H1 (cell line): ENCODE measurements at regions not wholly inside any gene's neighbourhood (a gene's known extent, or its start where the extent isn't known, plus 50 kb on each side); places are given as distances from the start of the nearest gene placed in this dataset.

Source experiments
- POLR2AphosphoS5 ChIP-seq: IDR thresholded peaks from 2 replicates; pipeline ENCODE4 v1.6.1; 2011; ENCODE audit warnings: low read depth, low read length
- TF ChIP-seq, protein P1 (sequence below): IDR thresholded peaks from 2 replicates; pipeline ENCODE4 v1.6.1; 2012; ENCODE audit warnings: inconsistent platforms

DNA sequence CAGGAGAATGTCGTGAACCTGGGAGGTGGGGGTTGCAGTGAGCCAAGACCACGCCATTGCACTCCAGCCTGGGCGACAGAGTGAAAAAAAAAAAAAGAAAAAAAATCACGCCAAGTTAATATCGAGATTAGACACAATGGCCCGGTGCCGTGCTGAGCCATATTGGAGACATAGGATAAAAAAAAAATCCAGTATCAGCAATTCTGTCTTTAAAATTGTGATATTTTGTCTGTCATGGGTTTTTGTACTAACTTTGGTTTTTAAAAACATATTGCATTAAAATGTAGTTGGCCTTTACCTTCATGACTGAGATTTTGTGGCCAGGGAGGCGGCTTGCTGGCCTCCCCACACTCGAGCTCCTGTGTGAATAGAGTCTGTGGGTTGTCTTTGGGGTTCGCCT is 62.8 kb upstream of the PITRM1 start (continued):
- TF ChIP-seq, protein P1, sequence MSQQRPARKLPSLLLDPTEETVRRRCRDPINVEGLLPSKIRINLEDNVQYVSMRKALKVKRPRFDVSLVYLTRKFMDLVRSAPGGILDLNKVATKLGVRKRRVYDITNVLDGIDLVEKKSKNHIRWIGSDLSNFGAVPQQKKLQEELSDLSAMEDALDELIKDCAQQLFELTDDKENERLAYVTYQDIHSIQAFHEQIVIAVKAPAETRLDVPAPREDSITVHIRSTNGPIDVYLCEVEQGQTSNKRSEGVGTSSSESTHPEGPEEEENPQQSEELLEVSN, result no peak
- TF ChIP-seq POLR2AphosphoS5, result no peak
